K562 (cell line): ENCODE measurements at regions not wholly inside any gene's neighbourhood (a gene's known extent, or its start where the extent isn't known, plus 50 kb on each side); places are given as distances from the start of the nearest gene placed in this dataset.

Source experiments
- ATAC-seq: fragments of 200-7000 bp; cut with Tn5 transposase; 3 replicates; pipeline ENCODE4 v1.9.1; 2020; ENCODE audit warnings: moderate library complexity
- BruUV-seq: library from RNA; stranded (reverse); fragments of 400-500 nt; replicated peaks from 2 replicates; lab custom pipeline; 2021; lab: Mats Ljungman, UMichigan
- CTCF ChIA-PET: fragments of 300-600 bp; formaldehyde crosslinking; extraction: SDS; loops from one replicate; lab custom pipeline; 2021; ENCODE audit warnings: low intra/inter-chr PET ratio; lab: Yijun Ruan, JAX
- POLR2A ChIA-PET: fragments of 300-600, 350-650 bp; sonication (Branson Sonifier 250); formaldehyde crosslinking; extraction: SDS; loops from one replicate; lab custom pipeline; 2021; ENCODE audit warnings: antibody characterized with exemption, inconsistent platforms; lab: Yijun Ruan, JAX
- DNase-seq, 4 experiments: peaks; one replicate each; pipeline versions ENCODE4 v3.0.0 to v3.0.0-alpha.2; 2011 to 2018; ENCODE audit warnings: low spot score in 3 of 4, mixed read lengths in 3 of 4; ENCODE audit errors: extremely low read depth in 1 of 4
- FAIRE-seq: peaks from 2 replicates; lab custom pipeline; 2011; peaks lifted over from hg19 to GRCh38; lab: Jason Lieb, UNC
- H2AFZ ChIP-seq: 2 replicates; pipeline ENCODE4 v1.6.0; 2011; ENCODE audit warnings: low read depth, low read length, control low read depth, inconsistent platforms
- H3K27ac ChIP-seq: fragments of 200-600 bp; 3 replicates; pipeline ENCODE4 v1.8.0; 2011; ENCODE audit warnings: low read depth, mild to moderate bottlenecking, control low read depth, inconsistent platforms, low read length, moderate library complexity, mixed read lengths; ENCODE audit errors: extremely low read depth
- H3K27me3 ChIP-seq, 2 experiments: fragments of 300-600 bp in 1 of 2; 2 replicates in 1 of 2; 3 replicates in 1 of 2; pipeline versions ENCODE4 v1.6.0 to v1.8.0; 2011; ENCODE audit warnings: inconsistent platforms in 2 of 2, low read length in 2 of 2, mild to moderate bottlenecking in 1 of 2, mixed read lengths in 1 of 2, moderate library complexity in 1 of 2; ENCODE audit not compliant: control insufficient read depth in 2 of 2, insufficient read depth in 2 of 2
- H3K36me3 ChIP-seq: fragments of 300-600 bp; 3 replicates; pipeline ENCODE4 v1.8.0; 2011; ENCODE audit warnings: mild to moderate bottlenecking, low read length, inconsistent platforms; ENCODE audit not compliant: control insufficient read depth, insufficient read depth
- H3K4me1 ChIP-seq, 2 experiments: fragments of 200-600 bp in 1 of 2; replicated peaks in 1 of 2; 2 replicates in 1 of 2; 3 replicates in 1 of 2; pipeline versions ENCODE4 v1.5.1 to v1.8.0; 2011; ENCODE audit warnings: inconsistent platforms in 2 of 2, low read length in 2 of 2, mild to moderate bottlenecking in 1 of 2, mixed read lengths in 1 of 2, moderate library complexity in 1 of 2; ENCODE audit not compliant: control insufficient read depth in 2 of 2, insufficient read depth in 2 of 2
- H3K4me2 ChIP-seq: 2 replicates; pipeline ENCODE4 v1.6.1; 2011; ENCODE audit warnings: low read length, control low read depth, inconsistent platforms, mixed read lengths; ENCODE audit not compliant: insufficient read depth
- H3K4me3 ChIP-seq: fragments of 200-600 bp; sonication (generic), shearing (Covaris generic); 2 replicates; pipeline ENCODE4 v1.5.1; 2016; ENCODE audit warnings: control low read depth, inconsistent platforms
- H3K79me2 ChIP-seq: fragments of 200-600 bp; 3 replicates; pipeline ENCODE4 v1.8.0; 2011; ENCODE audit warnings: low read length, inconsistent platforms; ENCODE audit not compliant: control insufficient read depth, insufficient read depth
- H3K9ac ChIP-seq, 2 experiments: 2 replicates each; pipeline versions ENCODE4 v1.6.0 to v1.6.1; 2011; ENCODE audit warnings: low read depth in 2 of 2, low read length in 2 of 2, control low read depth in 1 of 2, inconsistent platforms in 1 of 2, mild to moderate bottlenecking in 1 of 2, mixed read lengths in 1 of 2; ENCODE audit not compliant: insufficient read depth in 1 of 2
- H3K9me1 ChIP-seq: one replicate; pipeline ENCODE4 v1.6.0; 2011; ENCODE audit warnings: inconsistent platforms, mild to moderate bottlenecking, low read length, moderate library complexity; ENCODE audit not compliant: control insufficient read depth, insufficient read depth
- H3K9me3 ChIP-seq: replicated peaks from 2 replicates; pipeline ENCODE4 v1.5.1; 2011; ENCODE audit warnings: low read depth, low read length, inconsistent platforms; ENCODE audit not compliant: control insufficient read depth, insufficient read depth
- H4K20me1 ChIP-seq: replicated peaks from 2 replicates; pipeline ENCODE4 v1.6.1; 2011; ENCODE audit warnings: low read length, inconsistent platforms, mixed read lengths; ENCODE audit not compliant: control insufficient read depth, insufficient read depth
- BHLHE40 ChIP-seq: IDR thresholded peaks from 2 replicates; pipeline ENCODE4 v1.6.1; 2011; ENCODE audit warnings: low read length, improper control_type of control experiment
- CXXC5 ChIP-seq: fragments of 250-450 bp; sonication (Bioruptor Pico); IDR thresholded peaks from 2 replicates; pipeline ENCODE4 v1.8.0; 2022; ENCODE audit warnings: inconsistent platforms, mild to moderate bottlenecking, moderate library complexity
- GATA2 ChIP-seq: sonication (generic); formaldehyde crosslinking; IDR thresholded peaks from 2 replicates; pipeline ENCODE4 v1.4.0; 2020; ENCODE audit warnings: mild to moderate bottlenecking, missing genetic modification reagents
- MAZ ChIP-seq, 2 experiments: fragments of 450-650 bp in 1 of 2; sonication (generic) in 1 of 2; formaldehyde crosslinking; IDR thresholded peaks in 1 of 2; conservative IDR thresholded peaks in 1 of 2; 2 replicates each; pipeline versions ENCODE4 v1.4.0 to v1.5.0; 2020; ENCODE audit warnings: mild to moderate bottlenecking in 1 of 2, missing genetic modification reagents in 1 of 2
- NBN ChIP-seq: fragments of 450-650 bp; IDR thresholded peaks from 2 replicates; pipeline ENCODE4 v1.6.1; 2016; ENCODE audit warnings: low read depth, mild to moderate bottlenecking
- NUFIP1 ChIP-seq: fragments of 450-650 bp; IDR thresholded peaks from 2 replicates; pipeline ENCODE4 v1.6.1; 2018; ENCODE audit not compliant: partially characterized antibody
- POLR2B ChIP-seq: fragments of 450-650 bp; IDR thresholded peaks from 2 replicates; pipeline ENCODE4 v1.6.1; 2018; ENCODE audit warnings: low read depth; ENCODE audit not compliant: partially characterized antibody
- PTTG1 ChIP-seq: fragments of 450-650 bp; IDR thresholded peaks from 2 replicates; pipeline ENCODE4 v1.6.1; 2016; ENCODE audit warnings: low read depth, mild to moderate bottlenecking, missing genetic modification characterization, missing compliant biosample characterization
- TCF7L2 ChIP-seq: fragments of 150-350 bp; IDR thresholded peaks from 2 replicates; pipeline ENCODE4 v1.6.1; 2016; ENCODE audit warnings: low read depth, mild to moderate bottlenecking, low read length, moderate library complexity
- U2AF1 ChIP-seq: fragments of 200-400 bp; formaldehyde crosslinking; optimal IDR thresholded peaks from 2 replicates; pipeline ENCODE3; 2017; ENCODE audit warnings: mild to moderate bottlenecking, low read depth, low read length, moderate library complexity
- ZNF263 ChIP-seq: sonication (generic); formaldehyde crosslinking; IDR thresholded peaks from 2 replicates; pipeline ENCODE4 v1.8.0; 2022; ENCODE audit warnings: mild to moderate bottlenecking, missing genetic modification reagents, borderline replicate concordance
- ZNF586 ChIP-seq: fragments of 450-650 bp; formaldehyde crosslinking; conservative IDR thresholded peaks from 2 replicates; pipeline ENCODE4 v1.4.0; 2020; ENCODE audit warnings: mild to moderate bottlenecking, moderate library complexity
- WGBS: fragments of 100-300 bp; shearing (Covaris generic); methylation state at CpG from one replicate; pipeline ENCODE4 v1.1.6; 2016; ENCODE audit warnings: low coverage, mixed read lengths; ENCODE audit not compliant: insufficient coverage; ENCODE audit errors: missing lambda C conversion rate; 5-methylcytosine and 5-hydroxymethylcytosine counted together
- in situ Hi-C: fragments of 300-500 bp; cut with MboI; formaldehyde crosslinking; loops from 4 replicates; pipeline ENCODE4 v1.15.0; 2018; ENCODE audit warnings: inconsistent platforms, mixed read lengths
- intact Hi-C: fragments of 100-400 bp; cut with micrococcal nuclease; formaldehyde crosslinking; loops from 2 replicates; pipeline ENCODE4 v1.14.2; 2022
- TF ChIP-seq, protein P1 (sequence below): fragments of 250-450 bp; sonication (Bioruptor Pico); IDR thresholded peaks from 2 replicates; pipeline ENCODE4 v1.5.0; 2021
- TF ChIP-seq, protein P2 (sequence below): fragments of 250-450 bp; sonication (Bioruptor Pico); IDR thresholded peaks from 2 replicates; pipeline ENCODE4 v1.8.0; 2022; ENCODE audit warnings: moderate library complexity, mild to moderate bottlenecking, inconsistent platforms

DNA sequence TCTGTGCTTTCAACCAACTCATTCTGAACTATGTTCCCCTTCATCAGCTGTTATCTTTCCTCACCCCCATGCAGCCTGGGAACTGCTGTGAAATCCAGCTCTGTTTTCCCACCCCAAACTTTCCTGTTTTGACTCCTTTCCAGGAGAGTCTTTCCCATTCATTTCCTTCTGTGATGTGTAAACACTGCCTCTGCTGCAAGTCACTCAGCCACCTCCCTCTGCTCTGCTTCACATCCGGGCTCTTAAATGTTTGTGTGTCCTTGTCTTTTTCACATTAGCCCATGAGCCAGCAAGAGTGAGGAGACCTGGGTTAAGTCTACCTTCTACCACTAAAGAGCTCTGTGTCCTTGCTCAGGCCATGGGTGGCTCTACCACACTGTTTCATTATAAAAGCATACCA lies 137.5 kb downstream of the ICE1 start:
- Histone ChIP-seq H3K36me3 (no peaks in the 10 kb centered on the region), H3K4me3 (no peak overlapping the region), H3K9ac (no peak overlapping the region), H3K9me3 (no peaks in the 10 kb centered on the region), H3K4me1 (peaks cover 0 to 11% of the 10 kb centered on the region in 2 experiments; a peak in 2 of 5 replicates), H2AFZ (no peak overlapping the region), H3K27ac (no peak overlapping the region), H4K20me1 (no peaks in the 10 kb centered on the region), H3K27me3 (peaks cover 14 to 22% of the 10 kb centered on the region in 2 experiments), H3K79me2 (no peaks in the 10 kb centered on the region), H3K9me1 (no peaks in the 10 kb centered on the region), H3K4me2 (no peak overlapping the region)
- in situ Hi-C loops: no loop called here
- TF ChIP-seq ZNF586 (CRISPR knock-in tag) (no peak), NBN (no peak), BHLHE40 (no peak)
- ChIA-PET CTCF (no interaction called here), POLR2A (interaction anchor here (1.3 kb wide), 1 partner anchor 14 kb away, joined by 3 read pairs; no protein-coding TSS in a partner anchor)
- no peak for DNase-seq
- WGBS: 0% methylated on average over 1 of the region's 1 CpG
- BruUV-seq: no TSS peak
- no peak for FAIRE-seq
- intact Hi-C loops: no loop called here
- no peak for ATAC-seq

DNA sequence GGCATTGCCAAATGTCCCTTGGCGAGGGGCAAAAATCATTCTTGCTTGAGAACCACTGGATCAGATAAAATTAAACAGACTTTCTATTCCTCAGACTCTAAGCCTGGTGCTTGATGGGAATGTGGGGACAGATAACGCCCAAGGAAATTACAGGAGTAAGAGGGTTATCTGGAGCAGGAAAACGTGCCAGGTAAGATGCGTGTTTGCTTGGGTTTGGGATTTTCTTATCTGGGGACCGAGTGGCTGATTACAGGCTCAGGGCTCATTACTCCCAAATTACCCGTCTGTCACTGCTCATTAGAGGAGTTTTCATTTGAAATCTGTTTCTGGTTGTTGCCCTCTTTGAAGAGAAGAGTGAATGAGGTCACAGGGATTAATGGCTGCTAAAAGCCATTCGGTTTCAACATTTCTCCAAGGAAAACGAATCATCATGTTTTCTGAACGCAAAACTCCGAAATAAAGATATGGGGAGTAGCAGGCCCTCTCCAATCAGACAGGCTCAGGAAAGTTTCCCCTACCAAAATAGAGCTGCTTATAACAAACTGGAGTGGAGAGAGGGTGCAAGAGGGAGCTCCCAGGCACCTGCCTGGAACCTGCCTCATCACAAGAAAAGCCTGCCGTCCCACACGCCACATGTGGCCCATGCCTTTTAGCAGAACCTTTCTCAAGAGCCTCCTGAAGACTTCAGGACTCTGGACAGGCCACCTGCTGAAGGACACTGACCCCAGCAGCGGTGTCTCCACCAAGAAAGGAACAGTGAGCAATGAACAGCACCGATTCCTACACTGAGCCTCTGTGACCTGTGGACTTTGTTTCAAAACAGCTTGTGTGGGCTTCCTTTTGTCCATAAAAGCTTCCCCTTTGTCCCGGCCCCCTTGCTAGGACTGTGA lies 136.4 kb downstream of the ICE1 start:
- Histone ChIP-seq H3K4me2 (no peak overlapping the region), H3K4me3 (no peak overlapping the region), H2AFZ (no peak overlapping the region), H3K9me3 (no peaks in the 10 kb centered on the region; the same call in 1 of the 2 replicates), H3K27me3 (peaks cover 14% of the 10 kb centered on the region in 2 experiments), H3K9me1 (no peaks in the 10 kb centered on the region), H4K20me1 (no peaks in the 10 kb centered on the region), H3K79me2 (no peaks in the 10 kb centered on the region), H3K4me1 (peaks cover 0 to 11% of the 10 kb centered on the region in 2 experiments; a peak in 2 of 5 replicates), H3K36me3 (no peaks in the 10 kb centered on the region), H3K27ac (no peak overlapping the region), H3K9ac (no peak overlapping the region)
- no peak for DNase-seq
- no peak for ATAC-seq
- in situ Hi-C loops (no loop called here), intact Hi-C loops (no loop called here)
- CTCF ChIA-PET: no interaction called here
- WGBS: 2% methylated on average over 15 of the region's 15 CpGs
- POLR2A ChIA-PET: interaction anchor here (0.6 to 1.3 kb wide), 3 partner anchors 9 to 16 kb away, joined by 3 to 4 read pairs (median 4); no protein-coding TSS in a partner anchor
- FAIRE-seq: peak; percentile 66
- no TSS peak for BruUV-seq
- TF ChIP-seq POLR2B: no peak
- no peak for TF ChIP-seq U2AF1
- TF ChIP-seq GATA2 (CRISPR knock-in tag): no peak
- TF ChIP-seq CXXC5 (CRISPR knock-in tag): 0 out of 2 replicates have a peak, but pooled peaks have one; percentile 21
- TF ChIP-seq, protein P1, sequence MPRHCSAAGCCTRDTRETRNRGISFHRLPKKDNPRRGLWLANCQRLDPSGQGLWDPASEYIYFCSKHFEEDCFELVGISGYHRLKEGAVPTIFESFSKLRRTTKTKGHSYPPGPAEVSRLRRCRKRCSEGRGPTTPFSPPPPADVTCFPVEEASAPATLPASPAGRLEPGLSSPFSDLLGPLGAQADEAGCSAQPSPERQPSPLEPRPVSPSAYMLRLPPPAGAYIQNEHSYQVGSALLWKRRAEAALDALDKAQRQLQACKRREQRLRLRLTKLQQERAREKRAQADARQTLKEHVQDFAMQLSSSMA (CRISPR knock-in tag): no peak
- TF ChIP-seq NUFIP1: no peak
- TF ChIP-seq, protein P2, sequence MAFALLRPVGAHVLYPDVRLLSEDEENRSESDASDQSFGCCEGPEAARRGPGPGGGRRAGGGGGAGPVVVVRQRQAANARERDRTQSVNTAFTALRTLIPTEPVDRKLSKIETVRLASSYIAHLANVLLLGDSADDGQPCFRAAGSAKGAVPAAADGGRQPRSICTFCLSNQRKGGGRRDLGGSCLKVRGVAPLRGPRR (CRISPR knock-in tag): no peak
- no peak for TF ChIP-seq TCF7L2
- no peak for TF ChIP-seq ZNF263 (CRISPR knock-in tag)
- 0 out of 4 replicates have a peak, but pooled peaks of 1 of the 2 experiments have one; percentile 33 for TF ChIP-seq MAZ (CRISPR knock-in tag; conservative IDR thresholded peaks at IDR 0.05 in 1 of 2, IDR thresholded peaks at IDR 0.05 in 1 of 2)
- TF ChIP-seq PTTG1 (tag): no peak
